Inferior parietal cortex (tissue), 1 donor: ENCODE measurements at regions not wholly inside any gene's neighbourhood (a gene's known extent, or its start where the extent isn't known, plus 50 kb on each side); places are given as distances from the start of the nearest gene placed in this dataset.

ENCODE experiments used
- DNase-seq: peaks from one replicate; pipeline ENCODE4 v3.0.0-alpha.2; 2016; ENCODE audit errors: extremely low spot score

DNA sequence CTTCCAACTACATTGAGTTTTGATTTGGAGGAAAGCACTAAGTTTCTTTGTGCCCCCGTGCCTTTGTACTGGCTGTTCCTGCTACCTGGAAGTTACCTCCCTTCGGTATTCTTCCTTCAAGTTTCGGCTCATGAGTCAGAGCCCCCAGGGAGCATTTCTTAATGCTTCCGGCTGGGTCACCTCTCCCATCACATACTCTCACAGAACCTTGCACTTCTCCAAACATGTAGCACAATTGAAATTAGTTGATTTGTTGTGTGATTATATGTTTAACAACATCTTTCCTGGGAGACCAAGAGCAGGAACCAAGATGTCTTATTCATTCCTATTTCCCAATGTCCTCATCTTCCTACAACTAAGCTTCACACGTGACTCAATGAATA, 158.6 kb upstream of the CDH5 start:
- DNase-seq: no peak

DNA sequence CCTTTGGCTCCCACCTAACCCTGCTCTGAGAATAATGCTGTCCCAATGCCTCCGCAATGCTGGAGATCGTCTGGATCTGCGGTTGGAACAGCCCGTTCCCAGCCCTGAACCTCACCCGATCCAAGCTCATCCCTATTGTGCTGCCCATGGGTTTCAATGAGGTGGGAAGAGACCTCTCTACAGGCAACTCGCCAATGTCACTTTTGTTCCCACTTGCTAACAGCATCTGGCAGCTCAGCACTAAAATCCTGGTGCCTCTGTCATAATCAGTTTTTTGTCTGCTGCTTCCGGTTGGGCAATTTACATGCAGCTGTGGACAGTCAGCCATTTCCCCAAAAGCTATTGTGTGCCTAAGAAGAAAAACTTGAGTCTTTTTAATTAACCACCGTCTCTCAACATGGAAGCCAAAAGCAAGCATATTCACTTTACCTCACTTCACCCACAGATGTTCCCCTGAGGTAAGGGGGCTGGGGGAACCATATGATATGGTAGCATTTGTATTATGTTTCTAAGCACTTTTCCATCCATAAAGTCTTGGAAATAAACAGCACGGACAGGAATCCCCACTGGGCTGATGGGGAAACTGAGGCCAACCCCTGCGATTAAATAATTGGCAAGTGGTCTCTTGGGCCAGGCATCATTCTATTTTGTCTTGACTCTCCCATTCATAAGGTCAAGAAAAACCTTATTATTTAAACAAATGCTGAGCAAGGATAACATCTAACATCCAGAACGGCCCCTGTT, 159.2 kb upstream of the CDH5 start:
- DNase-seq: no peak

DNA sequence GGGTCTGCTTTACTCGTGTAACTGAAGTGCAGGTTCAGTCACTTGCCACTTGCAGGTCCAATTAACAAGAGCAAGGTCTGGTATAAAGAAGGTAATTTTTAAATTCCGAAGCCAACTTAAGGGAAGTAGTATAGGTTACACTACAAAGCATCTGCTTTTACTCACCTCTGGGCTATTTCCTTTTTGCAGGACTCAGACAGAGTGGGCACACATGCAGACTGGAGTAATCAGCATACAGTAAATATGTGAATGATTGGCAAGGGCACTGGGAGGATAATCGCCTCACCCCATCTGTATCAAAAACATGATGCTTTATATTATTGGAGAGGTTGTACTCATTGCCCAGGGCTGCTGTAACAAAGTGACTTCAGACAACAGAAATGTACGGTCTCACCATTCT, 160.1 kb upstream of the CDH5 start:
- DNase-seq: no peak

DNA sequence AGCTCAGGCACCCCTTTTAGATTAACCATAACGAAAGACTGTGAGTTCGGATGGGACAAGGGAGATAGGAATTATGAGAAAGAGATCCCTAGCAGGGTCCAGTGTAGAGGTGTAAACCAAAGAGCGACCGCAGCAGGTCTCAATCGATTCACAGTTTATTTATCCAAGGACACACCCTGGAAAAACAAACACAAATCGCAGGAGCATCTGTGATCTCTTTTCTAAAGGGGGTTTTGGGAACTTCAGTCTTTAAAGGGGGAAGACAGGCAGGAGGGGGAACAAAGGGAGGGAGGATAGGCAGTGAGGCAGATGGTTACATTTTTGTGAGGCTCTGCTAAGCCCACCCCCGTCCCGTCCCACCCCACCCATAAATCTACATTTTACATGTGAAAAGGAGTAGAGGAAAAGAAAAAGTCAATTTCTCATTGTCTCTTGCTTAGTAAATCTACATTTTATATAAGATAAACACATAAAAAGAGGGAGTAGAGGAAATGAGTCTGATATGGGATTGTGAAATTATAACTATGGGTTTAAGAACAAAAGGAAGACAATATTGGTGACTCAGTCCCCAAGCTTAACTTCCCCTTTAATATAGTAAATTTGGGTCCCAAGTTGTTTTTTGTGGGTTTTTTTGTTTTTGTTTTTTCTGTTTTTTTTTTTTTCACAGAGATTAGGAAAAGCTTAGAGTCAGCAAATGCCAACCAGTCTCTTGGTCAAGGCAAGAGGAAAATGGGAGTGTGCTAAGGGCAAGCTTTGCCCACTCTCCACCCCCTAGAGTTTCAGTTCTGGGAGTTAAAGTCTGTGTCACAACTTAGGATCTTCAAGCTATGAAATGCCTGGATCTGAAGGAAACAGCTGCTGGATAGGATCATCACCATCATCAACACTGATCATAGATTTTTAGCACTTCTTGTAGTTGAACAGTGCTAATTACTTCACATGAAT, 160.9 kb upstream of the CDH5 start:
- DNase-seq: no peak

DNA sequence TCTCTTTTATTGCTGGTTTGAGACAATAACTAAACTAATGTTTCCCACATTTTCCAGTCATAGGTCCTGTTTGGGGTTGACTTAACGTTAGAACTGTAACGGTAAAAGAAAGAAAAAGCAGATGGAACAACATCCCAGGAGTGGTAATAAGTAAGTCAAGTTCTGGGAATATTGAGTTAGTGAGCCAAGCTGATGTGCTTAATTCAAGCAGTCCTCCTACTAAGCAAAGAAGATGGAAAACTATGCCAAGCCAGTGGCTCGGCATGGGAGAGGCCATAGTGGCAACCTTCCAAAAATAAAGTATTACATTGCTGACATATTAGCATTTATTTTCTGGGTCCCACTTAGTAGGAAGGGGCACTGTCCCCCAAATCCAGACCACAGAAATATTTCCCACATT, 161.7 kb upstream of the CDH5 start:
- no peak for DNase-seq

DNA sequence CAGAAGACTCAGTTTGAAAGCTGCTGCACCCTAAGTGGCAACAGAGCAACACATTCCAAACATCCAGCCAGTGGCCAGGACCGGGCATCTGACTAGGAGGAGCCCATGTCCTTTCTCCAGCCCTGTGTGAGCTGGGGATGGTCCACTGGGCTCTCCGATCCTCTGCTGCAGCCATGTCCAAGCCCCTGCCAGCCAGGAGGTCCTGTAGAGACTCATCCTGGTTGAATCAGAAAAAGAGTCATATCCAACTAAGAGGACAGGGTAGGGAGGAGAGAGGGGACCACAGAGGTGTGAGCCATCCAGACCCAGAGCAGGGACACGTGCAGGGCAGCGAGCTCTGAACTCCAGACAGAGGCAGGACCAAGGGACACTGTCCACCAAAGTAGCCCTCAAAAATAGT, 163.0 kb upstream of the CDH5 start:
- DNase-seq: no peak

DNA sequence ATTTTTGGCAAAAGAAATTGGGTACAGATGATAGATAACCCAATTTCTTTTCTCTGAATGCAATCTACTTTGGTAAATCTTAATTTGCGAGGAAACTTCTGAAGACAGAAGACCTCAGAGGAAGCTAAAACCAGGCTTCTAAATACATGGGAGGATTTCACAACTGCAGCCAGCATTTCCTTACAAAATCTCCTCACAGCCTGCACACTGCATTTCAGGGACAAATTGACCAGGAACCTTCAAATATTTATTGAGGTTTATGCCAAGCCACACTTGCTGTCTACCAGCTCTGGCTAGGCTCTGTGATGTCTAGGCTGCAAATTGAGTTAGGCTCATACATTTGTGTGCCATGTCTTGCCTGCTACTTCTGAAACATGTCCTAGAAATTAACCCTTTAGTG, 167.3 kb upstream of the CDH5 start:
- no peak for DNase-seq

DNA sequence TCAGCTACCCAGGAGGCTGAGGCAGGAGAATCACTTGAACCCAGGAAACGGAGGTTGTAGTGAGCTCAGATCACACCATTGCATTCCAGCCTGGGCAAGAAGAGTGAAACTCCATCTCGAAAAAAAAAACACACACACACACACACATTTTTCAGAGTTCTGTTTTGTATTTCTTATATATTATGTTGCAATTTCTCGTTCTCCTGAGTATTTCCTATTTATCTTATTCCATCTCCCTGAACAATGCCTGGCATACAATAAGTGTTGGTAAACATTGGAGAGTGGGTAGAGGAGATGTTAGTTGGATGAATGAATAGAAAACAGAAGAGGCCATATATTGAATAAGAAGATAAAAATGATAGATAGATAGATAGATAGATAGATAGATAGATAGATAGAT, 167.8 kb upstream of the CDH5 start:
- no peak for DNase-seq

DNA sequence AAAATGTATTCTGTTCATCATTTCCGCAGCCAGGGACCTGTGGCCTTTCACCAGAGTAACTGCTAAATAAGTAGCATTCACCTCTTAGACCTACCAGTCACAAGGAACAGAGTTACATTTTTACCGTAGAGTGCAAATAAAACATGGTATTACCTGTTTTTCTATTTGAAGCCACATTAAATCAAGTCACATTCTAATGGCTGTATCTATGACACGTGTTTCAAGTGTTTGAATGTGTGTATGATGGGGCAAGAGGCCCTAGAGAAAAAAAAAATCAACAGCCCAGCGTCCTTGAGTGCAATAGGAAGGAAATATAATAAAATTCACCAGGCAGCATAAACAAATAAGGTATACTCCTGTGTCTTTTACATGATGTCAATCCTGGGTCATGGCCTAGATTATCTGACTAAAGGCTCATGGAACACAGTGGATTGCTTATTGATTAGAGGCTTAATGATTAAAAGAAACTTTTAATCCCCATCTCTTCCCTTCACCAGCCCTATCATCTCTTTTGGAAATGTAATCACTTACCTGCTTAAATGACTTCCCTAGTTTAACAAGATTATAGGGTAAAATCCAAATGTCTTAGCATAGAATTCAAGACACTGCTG, 168.7 kb upstream of the CDH5 start:
- DNase-seq: no peak

DNA sequence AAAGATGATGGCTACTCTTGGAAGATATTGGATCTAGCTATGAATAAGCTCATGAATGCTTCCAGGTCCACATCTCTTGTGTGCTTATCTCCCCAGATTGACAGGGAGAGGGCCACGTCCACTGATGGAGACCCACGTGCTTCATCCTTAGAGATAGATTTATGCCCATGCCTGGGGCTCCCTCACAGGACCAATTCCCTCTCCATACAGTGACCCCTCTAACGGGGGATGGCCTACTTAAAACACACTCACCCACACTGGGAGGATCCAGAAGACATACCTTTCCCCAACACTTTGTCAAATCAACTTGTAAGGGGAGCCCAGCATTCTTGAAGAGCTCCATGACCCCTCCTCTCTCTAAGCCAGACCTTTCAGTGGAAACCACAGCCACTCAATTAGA, 169.7 kb upstream of the CDH5 start:
- no peak for DNase-seq

DNA sequence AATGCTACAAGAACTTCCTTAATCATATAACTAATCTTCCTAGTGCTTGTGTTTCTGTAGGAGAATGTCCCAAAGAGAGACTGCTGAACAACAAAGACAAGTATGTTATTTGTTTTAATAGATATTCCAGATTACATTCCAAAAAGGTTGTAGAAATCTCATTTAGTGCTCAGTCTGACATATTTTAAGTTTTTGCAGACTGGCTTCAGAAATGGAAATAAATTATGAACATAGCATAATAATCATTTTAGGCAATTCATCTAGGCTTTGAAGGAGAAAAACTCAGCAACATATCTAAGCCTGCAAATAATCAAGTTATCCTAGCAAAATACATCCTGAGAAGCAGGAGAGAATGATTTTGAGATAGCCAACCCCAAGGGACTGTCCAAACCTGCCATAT, 171.6 kb upstream of the CDH5 start:
- no peak for DNase-seq

DNA sequence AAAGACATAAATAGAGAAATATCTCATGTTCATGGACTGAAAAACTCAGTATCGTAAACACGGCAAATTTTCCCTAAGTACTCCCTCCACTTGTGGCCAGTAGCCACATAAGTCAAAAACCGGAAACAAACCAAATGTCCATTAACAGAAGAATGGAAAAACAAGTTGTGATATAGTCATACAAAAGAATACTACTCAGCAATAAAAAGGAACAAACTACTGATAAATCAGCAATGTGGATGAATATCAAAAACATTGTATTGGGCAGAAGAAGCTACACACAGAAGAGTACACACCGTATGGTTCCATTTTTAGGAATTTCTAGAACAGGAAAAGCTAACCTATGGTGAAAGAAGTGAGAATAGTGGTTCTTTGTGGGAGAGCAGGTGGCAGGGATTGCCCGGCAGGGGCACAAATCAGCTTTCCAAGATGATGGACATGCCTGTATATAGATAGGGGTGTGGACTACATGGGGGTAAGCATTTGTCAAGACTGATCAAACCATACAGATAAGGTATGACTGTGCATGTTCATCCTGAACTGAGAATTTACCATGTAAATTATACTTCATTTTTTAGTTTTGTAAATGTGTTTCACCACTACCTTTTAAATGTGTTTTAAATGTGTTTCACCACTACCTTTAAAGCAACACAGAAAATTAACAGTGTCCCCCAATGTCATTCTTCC, 172.8 kb upstream of the CDH5 start:
- no peak for DNase-seq

DNA sequence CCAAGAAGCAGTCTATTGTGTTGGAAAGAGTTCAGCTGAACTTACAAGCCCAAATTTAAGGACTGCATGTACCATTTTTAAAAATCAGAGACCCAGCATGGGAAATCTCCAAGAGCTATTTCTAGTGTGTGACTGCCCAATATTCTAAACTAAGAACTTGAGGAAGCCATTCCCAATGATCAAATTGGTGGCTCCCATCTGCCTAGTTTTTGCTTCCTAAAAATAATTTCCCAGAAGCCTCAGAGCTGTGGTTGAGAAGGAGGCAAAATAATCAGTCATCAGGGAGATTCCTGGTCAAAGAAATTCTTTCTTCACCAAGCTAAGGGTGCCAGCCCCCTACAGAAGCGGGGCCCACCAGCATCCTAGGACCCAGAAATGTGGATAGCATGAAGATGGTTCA, 176.1 kb upstream of the CDH5 start:
- no peak for DNase-seq

DNA sequence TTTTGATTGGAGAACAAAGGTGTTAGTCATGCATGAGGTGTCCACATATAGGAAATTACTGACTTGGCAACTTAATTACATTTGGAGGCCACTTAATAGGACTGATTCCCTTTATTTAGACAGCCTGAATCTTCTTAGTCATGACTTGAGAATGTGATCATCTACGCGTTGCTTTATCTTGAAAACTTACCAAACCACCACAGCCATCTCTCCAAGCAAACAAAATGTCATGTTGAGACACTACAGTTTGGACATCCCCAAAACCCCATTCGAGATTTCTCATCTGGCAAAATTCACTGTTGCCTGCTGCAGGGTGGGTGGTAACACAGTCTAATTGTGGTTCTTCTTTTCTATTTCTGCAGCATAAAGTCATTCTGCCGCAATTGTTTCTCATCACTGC, 176.5 kb upstream of the CDH5 start:
- DNase-seq: peak; percentile 37

DNA sequence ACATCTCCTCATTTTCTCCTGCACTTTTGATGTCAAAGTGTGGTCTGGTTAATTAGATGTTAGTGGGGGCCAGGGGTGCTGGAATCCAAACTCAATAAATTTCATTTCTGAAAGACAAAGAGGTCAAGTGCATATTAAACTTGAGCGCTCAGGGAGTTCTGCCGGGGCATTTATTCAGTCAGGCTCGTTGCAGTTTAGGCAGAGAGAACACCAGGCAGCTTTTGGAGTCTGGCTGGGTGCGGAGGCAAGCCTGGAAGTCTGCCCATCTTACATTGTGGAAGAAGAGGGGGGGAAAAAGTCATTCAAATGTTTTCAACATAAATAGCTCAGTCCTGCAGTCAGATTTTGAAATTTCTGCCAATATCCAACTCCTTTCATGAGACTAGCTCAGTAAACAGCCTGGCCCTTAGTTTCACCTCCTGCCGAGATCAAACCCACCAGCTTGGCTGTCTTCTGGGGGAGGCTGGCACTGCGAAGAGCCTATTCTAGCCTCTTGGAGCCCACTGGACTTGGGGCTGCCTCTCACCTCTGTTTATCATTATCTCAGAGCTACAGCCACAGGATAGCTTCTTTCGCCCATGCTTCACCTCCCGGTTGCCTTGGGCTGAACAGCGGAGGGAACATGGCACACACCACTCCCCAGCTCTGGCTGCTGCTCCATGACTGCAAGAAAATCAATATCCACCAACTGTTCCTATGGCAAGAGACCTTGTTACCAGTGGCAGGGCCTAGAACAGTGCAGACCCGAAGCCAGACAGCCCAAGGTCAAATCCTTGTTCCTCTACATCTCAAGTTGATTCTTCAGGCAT, 177.4 kb upstream of the CDH5 start:
- peak; percentile 60 for DNase-seq

DNA sequence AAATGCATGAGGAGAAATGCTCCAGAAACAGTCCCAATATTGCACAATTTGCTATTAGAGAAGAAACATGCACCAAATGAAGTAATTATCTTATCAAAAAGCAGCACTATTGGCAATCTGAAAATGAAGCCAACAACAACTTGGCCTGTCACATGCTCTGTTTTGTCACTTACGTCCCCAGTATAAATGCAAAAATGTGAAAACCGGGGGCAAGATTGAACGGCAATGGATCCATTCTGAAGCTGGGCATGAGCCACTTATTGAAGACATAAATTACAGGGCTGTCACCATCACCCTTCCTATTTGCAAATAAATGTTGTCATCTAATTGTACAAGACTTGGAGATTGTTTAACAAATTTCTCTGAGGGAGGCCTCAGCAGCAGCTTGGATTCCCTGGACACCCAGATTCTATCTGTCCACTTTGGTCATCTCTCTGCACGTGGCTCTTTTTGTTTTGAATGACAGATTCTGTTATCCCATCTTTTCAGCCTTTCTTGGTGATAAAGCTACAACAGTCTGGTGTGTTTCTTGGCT, 180.2 kb upstream of the CDH5 start:
- DNase-seq: no peak

DNA sequence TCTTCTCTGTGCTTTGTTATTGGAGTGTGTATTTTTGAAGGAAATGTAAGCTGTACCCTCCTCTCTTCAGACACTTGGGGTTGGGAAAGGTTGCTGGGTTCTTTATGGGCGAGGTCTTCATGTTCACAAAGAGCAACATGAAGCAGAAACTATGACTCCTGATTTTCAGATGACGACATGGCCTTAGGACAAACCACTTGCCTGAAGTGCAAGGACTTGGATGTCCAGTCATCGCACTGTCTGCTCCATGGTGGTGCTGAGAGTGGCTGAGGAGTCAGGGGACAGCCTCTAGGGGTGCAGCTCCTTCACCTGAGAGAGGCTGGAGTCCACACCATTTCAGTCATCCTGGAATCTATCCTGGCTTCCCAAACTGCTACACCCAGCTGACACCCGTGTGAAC, 183.9 kb upstream of the CDH5 start:
- DNase-seq: no peak

DNA sequence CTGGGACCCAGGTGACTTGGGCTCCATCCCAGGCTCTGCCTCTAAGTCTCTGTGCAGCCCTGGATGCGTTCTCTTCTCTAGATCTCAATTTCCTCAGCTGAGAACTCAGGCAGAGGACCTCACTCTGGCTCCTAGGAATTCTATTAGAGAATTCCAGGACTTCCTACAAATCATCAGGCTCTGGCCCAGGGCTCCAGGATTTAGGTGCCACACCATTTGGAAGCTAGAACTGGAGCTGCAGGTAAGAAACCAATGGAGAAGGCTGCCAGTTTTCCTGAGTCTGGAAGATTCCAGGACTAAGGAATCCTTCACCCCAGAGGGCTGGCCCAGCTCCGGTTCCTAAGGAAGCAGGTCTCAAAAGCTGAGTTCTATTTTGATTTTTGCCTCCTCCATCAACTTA, 189.8 kb upstream of the CDH5 start:
- no peak for DNase-seq

DNA sequence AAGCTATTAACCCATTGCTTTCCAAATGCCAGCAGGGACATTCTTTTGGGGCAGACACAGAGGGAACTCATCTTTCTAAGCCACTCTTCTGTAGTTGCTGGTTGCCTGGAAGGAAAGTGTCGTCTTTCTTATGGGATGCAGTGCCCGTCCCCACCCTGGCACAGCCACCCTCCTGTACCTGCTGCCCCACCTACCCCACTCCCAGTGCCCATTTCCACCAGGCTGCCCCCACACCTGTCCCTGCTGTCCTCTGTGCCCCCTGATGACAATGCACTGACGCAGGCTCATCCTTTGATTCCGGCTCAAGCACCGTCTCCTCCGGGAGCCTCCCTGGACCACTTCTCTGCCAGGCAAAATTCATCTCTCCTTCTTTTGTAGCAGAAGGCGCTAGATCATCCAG, 190.4 kb upstream of the CDH5 start:
- DNase-seq: no peak

DNA sequence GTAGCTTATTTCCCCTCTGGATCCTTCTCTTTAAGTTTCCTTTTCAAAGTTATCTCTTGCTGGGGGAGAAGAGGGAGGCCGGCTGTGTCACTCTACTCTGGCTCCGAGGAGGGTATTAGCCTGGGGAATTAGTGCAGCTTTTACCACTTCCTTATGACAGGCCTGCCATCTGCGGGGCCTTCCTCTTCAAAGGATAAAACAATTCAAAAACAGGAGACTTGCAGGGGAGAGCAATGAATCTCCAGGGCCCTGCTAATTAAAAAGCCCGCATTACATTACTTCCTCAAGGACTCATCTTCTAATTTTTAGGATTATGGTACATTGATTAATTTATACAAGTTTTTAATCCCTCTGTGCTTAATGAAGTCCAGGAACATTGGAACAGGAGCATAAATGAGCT, 190.9 kb upstream of the CDH5 start:
- DNase-seq: no peak

DNA sequence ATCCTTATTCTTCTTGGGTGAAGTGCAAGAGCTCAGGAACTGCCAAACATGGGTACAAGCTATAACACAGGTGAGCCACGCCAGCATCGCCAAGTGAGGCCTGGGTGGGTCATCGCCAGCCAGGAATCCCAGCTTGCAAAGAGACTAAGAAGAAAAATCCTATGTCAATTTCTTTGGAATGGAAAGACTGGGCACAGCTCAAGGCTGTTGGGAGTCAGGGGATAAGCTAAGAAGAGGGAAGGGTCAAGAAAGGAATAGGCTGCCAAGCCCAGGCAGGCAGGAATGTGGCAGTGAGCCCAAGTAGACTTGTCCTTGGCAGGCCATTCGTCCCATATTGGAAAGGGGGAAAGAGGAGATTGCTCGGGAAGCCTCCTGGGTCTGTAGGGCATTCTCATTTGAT, 191.4 kb upstream of the CDH5 start:
- no peak for DNase-seq
